ENCODE measurements at regions not wholly inside any gene's neighbourhood (a gene's known extent, or its start where the extent isn't known, plus 50 kb on each side); places are given as distances from the start of the nearest gene placed in this dataset.

DNA sequence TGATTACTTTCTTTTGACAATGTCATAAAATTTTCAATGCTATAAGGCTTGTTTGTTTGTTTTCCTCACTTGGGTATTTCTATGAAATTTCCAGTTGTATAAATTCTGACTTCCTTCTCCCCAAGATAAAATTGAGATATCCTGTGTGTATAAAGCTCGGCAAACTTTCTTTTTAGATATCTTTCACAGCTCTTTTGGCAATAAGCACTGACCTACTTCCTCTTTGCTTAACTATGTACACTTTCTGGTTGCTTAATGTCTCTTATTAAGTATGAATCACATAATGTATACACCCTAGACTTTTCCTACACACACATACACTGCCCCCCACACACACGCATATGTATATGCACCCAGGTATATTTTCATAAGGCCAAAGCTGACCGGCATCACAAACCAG, 318.4 kb upstream of the RBMY1B start:
- Histone ChIP-seq H3K27me3 (no peaks in the 10 kb centered on the region), H3K9me3 (no peaks in the 10 kb centered on the region), H3K36me3 (ENCODE audit: low read depth, missing control alignments) (no peaks in the 10 kb centered on the region), H3K27ac (no peak overlapping the region), H3K4me1 (no peaks in the 10 kb centered on the region), H3K4me3 (no peak overlapping the region)
- 71 to 74% methylated on average over 3 of the region's 3 CpGs for WGBS, 2 donors
- no peak for DNase-seq
- TF ChIP-seq, protein P1, sequence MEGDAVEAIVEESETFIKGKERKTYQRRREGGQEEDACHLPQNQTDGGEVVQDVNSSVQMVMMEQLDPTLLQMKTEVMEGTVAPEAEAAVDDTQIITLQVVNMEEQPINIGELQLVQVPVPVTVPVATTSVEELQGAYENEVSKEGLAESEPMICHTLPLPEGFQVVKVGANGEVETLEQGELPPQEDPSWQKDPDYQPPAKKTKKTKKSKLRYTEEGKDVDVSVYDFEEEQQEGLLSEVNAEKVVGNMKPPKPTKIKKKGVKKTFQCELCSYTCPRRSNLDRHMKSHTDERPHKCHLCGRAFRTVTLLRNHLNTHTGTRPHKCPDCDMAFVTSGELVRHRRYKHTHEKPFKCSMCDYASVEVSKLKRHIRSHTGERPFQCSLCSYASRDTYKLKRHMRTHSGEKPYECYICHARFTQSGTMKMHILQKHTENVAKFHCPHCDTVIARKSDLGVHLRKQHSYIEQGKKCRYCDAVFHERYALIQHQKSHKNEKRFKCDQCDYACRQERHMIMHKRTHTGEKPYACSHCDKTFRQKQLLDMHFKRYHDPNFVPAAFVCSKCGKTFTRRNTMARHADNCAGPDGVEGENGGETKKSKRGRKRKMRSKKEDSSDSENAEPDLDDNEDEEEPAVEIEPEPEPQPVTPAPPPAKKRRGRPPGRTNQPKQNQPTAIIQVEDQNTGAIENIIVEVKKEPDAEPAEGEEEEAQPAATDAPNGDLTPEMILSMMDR (IDR thresholded peaks at IDR 0.05): no peak
- no peak for TF ChIP-seq POLR2A (IDR thresholded peaks at IDR 0.05)
- intact Hi-C loops (cut with DNase I; ENCODE audit: low total_unique reads): no loop called here

DNA sequence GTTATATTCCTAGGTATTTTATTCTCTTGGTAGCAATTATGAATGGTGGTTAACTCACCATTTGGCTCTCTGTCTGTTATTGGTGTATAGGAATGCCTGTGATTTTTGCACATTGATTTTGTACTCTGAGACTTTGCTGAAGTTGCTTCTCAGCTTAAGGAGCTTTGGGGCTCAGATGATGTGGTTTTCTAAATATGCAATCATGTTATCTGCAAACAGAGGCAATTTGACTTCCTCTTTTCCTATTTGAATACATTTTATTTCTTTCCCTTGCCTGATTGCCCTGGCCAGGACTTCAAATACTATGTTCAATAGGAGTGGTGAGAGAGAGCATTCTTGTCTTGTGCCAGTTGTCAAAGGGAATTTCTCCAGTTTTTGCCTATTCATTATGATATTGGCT, 310.9 kb upstream of the RBMY1B start:
- H3K27me3 ChIP-seq: no peaks in the 10 kb centered on the region
- H3K27ac ChIP-seq: no peak overlapping the region
- no peak for TF ChIP-seq POLR2A (IDR thresholded peaks at IDR 0.05)
- TF ChIP-seq, protein P1 (IDR thresholded peaks at IDR 0.05): no peak
- no peak overlapping the region for H3K4me3 ChIP-seq
- intact Hi-C loops (cut with DNase I; ENCODE audit: low total_unique reads): no loop called here
- no peaks in the 10 kb centered on the region for H3K36me3 ChIP-seq (ENCODE audit: low read depth, missing control alignments)
- DNase-seq: no peak
- no peaks in the 10 kb centered on the region for H3K9me3 ChIP-seq
- no peaks in the 10 kb centered on the region for H3K4me1 ChIP-seq

DNA sequence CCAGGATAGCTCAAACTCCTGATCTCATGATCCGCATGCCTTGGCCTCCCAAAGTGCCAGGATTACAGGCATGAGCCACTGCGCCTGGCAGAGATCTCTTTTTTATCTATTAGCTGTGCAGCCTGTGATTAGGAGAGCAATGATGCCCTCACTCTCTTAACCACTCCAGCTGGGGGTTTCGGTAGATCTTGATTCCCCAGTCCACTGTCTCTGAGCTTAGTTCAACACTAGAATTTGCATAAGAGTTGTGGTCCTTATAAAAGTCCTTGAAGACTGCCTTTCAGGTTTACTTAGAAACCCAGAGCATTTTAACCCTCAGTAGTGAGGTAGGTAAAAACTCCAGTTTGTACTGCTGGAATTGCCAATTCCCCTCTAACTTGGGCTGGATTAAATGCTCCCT, 283.3 kb upstream of the RBMY1B start:
- H3K4me1 ChIP-seq: no peaks in the 10 kb centered on the region
- whole genome bisulfite sequencing, 2 donors: 85% methylated on average over 3 of the region's 3 CpGs; no CpG with 5 or more reads in 1 of the 2 donors
- no peak overlapping the region for H3K27ac ChIP-seq
- H3K36me3 ChIP-seq (ENCODE audit: low read depth, missing control alignments): no peaks in the 10 kb centered on the region
- DNase-seq: no peak
- no peaks in the 10 kb centered on the region for H3K27me3 ChIP-seq
- intact Hi-C loops (cut with DNase I; ENCODE audit: low total_unique reads): no loop called here
- no peaks in the 10 kb centered on the region for H3K9me3 ChIP-seq
- H3K4me3 ChIP-seq: no peak overlapping the region
- no peak for TF ChIP-seq POLR2A (IDR thresholded peaks at IDR 0.05)
- TF ChIP-seq, protein P1 (IDR thresholded peaks at IDR 0.05): no peak

- Histone ChIP-seq H3K27me3 (no peaks in the 10 kb centered on the region), H3K36me3 (ENCODE audit: low read depth, missing control alignments) (no peaks in the 10 kb centered on the region), H3K4me3 (no peak overlapping the region), H3K27ac (no peak overlapping the region), H3K9me3 (no peaks in the 10 kb centered on the region), H3K4me1 (no peaks in the 10 kb centered on the region)
- DNase-seq: no peak
- whole genome bisulfite sequencing, 2 donors: 31 to 51% methylated on average over 4 of the region's 4 CpGs
- intact Hi-C loops (cut with DNase I; ENCODE audit: low total_unique reads): no loop called here
- no peak for TF ChIP-seq POLR2A (IDR thresholded peaks at IDR 0.05)
- TF ChIP-seq, protein P1 (IDR thresholded peaks at IDR 0.05): no peak
Observed at GRCh38 chrY:21240221-21240620, 270.9 kb upstream of the RBMY1B start.

GRCh38 chrY:21240662-21241310, 270.4 kb upstream of the RBMY1B start:
- Histone ChIP-seq H3K4me1 (no peaks in the 10 kb centered on the region), H3K4me3 (no peak overlapping the region), H3K9me3 (no peaks in the 10 kb centered on the region), H3K27me3 (no peaks in the 10 kb centered on the region), H3K27ac (no peak overlapping the region), H3K36me3 (ENCODE audit: low read depth, missing control alignments) (no peaks in the 10 kb centered on the region)
- TF ChIP-seq POLR2A (IDR thresholded peaks at IDR 0.05): no peak
- TF ChIP-seq, protein P1 (IDR thresholded peaks at IDR 0.05): no peak
- no peak for DNase-seq
- intact Hi-C loops (cut with DNase I; ENCODE audit: low total_unique reads): no loop called here
- 61 to 62% methylated on average over 2 of the region's 2 CpGs for WGBS, 2 donors
